Fibroblast of skin of left quadriceps (primary cell): ENCODE measurements at regions not wholly inside any gene's neighbourhood (a gene's known extent, or its start where the extent isn't known, plus 50 kb on each side); places are given as distances from the start of the nearest gene placed in this dataset.

Experiments used
- DNase-seq, 2 experiments: peaks; one replicate each; pipeline ENCODE4 v3.0.0-alpha.2; 2013; ENCODE audit warnings: low read depth in 2 of 2

- no peak for DNase-seq
These were observed 165.3 kb downstream of the LTN1 start for GRCh38 chr21:28827422-28827821.

DNA sequence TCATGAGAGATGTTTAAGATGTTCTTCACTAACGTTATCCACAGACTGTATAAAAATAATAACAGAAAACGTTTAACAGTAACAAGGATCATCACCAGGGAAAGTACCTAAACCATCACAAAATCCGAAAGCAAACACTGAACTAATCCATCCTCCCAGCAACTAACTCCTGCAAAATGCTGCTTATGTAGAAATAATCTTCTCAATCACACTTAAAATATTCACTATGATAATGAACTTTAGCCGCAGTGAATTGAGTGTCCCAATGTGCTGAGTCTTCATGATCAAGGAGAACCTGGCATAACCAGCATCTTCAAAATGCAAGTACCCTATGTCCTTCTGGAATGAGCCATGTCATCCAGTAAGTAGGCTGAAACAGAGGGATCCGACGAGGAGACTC lies 166.1 kb downstream of the LTN1 start:
- no peak for DNase-seq

DNA sequence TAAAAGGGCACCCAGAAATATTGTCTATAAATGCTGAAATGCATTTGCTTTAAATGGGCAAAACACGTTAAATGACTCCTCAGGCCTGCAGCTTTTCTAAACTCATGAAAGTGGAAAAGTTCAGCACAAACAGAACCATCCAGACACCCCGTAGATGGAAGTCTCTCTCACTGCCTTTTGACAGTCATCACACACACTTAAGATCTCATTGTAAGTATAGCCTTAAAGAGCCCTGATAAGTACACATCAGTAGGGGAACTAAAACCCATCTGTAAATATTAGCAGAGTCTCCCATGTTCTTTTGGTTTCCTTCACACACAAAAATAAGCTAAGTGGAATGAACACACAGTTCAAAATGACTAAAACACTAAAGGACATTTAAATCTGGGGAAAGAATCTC lies 166.7 kb downstream of the LTN1 start:
- DNase-seq, result no peak

GRCh38 chr21:28823429-28823828 lies 169.2 kb downstream of the LTN1 start:
- DNase-seq, result no peak

GRCh38 chr21:28822486-28823335 lies 170.0 kb downstream of the LTN1 start:
- DNase-seq, result no peak

GRCh38 chr21:28822123-28822399 lies 170.6 kb downstream of the LTN1 start:
- DNase-seq, result no peak

DNA sequence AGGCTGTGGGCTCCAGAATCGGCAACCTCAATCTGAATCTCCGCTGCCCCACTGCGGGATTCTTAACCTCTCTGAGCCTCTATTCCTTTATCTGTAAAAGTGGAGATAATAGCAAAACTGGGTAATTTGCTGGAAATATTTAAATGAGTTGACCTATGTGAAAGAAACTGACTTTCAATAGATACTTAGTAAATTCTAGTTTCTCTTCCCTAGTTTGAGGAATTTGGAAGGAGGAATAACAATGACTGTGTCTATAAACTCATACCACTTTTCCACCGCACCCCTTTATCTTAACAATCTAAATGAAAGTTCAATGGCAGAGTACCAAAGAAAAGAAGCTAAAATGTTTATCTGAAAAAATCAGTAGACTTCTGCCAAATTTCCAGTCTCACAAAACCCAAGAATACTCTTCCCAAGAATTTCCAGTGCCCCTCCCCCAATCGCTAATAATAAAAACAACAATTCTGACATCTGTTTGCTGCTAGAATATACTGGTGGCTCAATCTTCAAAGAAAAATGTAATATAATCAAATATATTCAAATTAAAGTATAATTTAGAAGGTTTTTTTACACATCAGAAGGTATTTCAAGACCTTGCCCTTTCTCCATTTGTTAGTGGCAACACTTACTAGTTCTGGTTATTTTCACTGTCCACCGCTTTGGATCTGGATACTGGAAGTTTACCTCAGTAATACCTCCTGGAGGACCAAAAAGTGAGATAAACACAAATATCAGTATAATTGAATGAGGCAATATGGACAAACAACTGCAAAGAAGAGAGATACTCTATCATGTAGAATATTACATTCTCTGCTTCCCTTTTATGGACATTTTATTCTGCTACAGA lies 171.2 kb downstream of the LTN1 start:
- no peak for DNase-seq

DNA sequence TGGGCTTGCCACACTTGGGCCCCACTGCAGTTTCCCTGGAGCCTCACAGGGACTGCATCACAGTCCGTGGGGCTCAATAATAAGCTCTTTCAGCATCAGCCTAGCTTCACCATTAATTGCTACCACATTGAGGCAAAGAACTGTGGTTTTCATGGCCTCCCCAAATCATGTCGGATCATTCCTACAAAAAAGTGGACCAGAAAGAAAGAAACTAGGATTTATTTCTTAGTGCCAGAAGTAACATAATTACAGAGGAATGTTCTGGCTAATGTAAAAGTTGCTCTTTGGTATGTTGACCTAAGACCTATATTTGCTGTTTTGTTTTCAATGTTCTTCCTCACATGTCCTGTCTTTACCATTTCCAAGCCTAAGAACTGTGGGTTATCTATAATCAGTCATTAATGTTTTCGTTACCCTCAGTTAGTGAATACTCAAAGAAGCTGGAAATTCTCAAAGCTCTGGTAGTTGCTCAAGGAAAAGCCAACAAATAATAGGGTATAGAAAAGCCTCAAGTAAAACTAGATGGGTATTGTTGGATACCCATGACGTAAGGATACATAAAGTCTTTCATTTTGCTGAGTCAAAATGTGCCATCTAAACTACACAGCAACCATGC lies 173.9 kb downstream of the LTN1 start:
- DNase-seq, result peak; percentile 74 to 76

DNA sequence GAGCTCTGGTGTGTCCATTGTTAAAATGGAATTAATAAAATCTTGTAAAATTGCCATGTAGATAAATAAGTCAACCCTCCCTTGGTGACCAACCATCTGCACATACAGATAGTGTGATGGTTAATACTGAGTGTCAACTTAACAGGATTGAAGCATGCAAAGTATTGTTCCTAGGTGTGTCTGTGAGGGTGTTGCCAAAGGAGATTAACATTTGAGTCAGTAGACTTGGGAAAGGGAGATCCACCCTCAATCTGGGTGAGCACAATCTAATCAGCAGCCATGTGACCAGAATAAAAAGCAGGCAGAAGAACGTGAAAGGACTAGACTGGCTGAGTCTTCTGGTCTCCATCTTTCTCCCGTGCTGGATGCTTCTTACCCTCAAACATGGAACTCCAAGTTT lies 174.8 kb downstream of the LTN1 start:
- no peak for DNase-seq

DNA sequence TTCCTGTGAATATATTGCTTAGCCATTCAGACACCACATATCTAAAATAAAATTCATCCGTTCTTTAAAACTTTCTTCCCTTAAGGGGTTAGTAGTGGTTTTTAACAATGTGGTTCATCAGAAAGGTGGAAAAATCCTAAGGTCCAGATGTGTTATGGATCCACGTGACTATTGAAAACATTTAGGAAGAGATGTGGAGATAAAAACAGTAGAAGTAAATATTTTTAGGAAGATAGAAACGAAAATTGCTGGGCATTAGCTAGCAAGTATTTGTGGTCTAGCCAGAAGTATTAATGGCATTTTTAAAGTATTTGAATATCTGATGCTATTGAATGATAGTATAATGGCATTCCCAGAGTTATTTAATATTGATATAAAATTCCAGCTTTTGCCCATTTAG lies 180.8 kb downstream of the LTN1 start:
- no peak for DNase-seq

- DNase-seq, result no peak
These were observed 181.7 kb downstream of the LTN1 start for GRCh38 chr21:28810826-28811524.

- DNase-seq, result peak; percentile 89 to 91
These were observed 186.8 kb downstream of the LTN1 start for GRCh38 chr21:28805885-28806284.

DNA sequence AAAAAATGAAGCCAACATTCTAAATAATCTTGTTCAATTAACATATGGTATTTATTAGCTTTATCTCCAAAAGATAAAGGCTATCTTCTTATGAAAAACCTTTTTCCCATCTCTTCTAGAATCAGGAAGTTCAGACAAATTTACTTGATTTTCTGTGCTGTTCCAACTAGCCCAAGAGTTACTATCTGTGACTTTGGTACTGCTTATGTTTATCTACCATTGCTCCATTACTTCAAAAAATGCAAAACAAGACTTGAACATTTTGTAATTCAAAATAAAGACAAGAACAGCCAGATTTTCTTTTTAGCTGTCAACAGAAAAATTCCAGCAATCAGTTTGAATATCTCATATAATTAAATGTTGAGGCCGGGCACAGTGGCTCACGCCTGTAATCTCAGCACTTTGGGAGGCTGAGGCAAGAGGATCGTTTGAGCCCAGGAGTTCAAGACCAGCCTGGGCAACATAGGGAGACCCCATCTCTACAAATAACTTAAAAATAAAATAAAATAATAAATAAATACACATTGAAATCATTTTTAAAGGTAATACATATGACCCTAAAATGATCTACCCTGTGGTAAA lies 188.5 kb downstream of the LTN1 start:
- no peak for DNase-seq

- no peak for DNase-seq
These were observed 190.8 kb downstream of the LTN1 start for GRCh38 chr21:28801906-28802305.

- DNase-seq, result no peak
These were observed 192.8 kb downstream of the LTN1 start for GRCh38 chr21:28799926-28800325.

- DNase-seq, result peak in 1 of 2 experiments; percentile 35
These were observed 193.9 kb downstream of the LTN1 start for GRCh38 chr21:28798798-28799197.

- no peak for DNase-seq
These were observed 197.4 kb downstream of the LTN1 start for GRCh38 chr21:28795251-28795650.

- no peak for DNase-seq
These were observed 198.3 kb downstream of the LTN1 start for GRCh38 chr21:28794371-28794851.

DNA sequence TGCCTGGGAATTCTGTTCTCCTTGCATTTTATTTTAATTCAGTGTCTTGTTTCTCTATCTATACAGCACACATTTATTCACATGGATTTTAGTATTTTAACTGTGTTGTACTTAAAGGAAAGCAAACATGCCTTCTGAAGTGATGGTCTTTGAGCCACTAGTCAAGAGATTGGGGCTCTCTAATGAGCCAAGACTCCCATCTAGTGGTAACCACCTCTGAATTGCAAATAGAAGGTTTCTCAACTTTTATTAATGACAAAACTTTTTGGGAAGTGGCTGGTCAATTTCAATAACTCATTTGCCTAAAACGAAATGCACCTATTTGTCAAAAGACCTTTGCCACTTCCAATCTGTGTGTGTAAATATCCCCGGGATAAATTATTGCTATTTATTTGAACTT lies 199.6 kb downstream of the LTN1 start:
- peak; percentile 30 to 40 for DNase-seq

DNA sequence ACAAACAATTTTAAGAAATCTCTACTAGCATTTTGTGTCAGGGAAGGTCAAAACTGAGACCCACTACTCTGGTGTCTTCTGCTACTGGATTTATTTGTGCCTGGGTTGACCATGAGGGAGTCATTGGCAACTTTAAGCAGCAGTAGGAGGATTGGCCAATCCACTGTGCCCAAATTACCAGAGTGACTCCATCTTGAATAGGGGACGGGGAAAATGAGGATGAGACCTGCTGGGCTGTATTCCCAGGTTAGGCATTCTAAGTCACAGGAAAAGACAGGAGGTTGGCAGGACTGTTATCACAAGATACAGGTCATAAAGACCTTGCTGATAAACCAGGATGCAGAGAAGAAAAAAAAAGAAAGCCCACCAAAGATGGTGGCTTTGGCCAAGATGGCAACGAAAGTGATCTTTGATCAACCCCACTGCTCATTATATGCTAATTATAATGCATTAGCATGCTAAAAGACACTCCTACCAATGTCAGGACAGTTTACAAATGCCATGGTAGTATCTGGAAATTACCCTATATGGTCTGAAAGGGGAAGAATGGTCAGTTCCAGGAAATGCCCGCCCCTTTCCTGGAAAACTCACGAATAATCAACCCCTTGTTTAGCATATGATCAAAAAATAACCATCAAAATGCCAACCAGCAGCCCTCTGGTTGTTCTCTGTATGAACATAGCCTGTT lies 200.9 kb downstream of the LTN1 start:
- no peak for DNase-seq

GRCh38 chr21:28790335-28790734 lies 202.3 kb downstream of the LTN1 start:
- no peak for DNase-seq
